Activated CD4-positive, alpha-beta T cell treated with anti-CD3 and anti-CD28 coated beads for 4 hours (primary cell): ENCODE measurements at regions not wholly inside any gene's neighbourhood (a gene's known extent, or its start where the extent isn't known, plus 50 kb on each side); places are given as distances from the start of the nearest gene placed in this dataset.

Experiments
- DNase-seq, 2 donors: peaks; one replicate each; pipeline ENCODE4 v3.0.0-alpha.2; 2020

- DNase-seq: no peak
These were observed 88.8 kb upstream of the ZBTB40 start for GRCh38 chr1:22362626-22363402.

- DNase-seq: no peak
These were observed 88.0 kb upstream of the ZBTB40 start for GRCh38 chr1:22363403-22364325.

GRCh38 chr1:22364326-22364650, 87.4 kb upstream of the ZBTB40 start:
- no peak for DNase-seq

GRCh38 chr1:22364764-22365163, 86.9 kb upstream of the ZBTB40 start:
- DNase-seq: no peak

DNA sequence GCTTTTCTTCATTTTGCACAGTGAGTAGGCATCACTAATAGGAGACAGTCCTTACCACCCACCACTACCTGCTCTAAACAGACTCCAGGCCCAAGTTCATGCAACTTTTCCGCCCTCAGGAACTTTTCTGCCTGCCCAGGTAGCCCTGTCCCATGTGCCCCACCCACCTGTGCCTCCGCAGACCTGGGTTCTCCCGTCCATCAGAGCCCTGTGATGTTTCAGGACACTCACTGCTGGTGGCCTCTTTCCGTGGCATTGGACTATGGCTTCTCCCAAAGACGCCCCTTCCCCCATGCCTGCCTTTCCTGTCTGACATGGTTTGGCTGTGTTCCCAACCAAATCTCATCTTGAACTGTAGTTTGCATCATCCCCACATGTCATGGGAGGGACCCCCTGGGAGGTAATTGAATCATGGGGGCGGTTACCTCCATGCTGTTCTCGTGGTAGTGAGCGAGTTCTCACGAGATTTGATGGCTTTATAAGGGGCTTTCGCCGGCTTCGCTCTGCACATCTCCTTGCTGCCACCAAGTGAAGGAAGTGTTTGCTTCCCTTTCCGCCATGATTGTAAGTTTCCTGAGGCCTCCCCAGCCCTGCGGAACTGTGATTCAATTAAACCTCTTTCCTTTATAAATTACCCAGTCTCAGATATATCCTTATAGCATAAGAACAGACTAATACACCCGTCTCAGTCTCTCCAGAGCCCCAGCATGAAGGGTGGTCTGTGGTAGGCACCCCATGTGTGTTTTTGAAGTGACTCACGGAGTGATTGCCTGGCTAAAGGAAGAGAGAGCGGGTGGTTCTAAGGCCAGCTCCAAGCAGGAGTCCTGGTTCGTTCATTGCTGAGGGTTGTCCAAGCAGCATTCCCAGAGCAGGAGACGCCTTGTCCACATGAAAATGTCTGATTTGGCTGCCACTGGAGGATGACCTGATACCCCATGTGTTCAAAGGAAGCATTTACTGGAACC, 86.0 kb upstream of the ZBTB40 start:
- no peak for DNase-seq

GRCh38 chr1:22366346-22366745, 85.3 kb upstream of the ZBTB40 start:
- DNase-seq: no peak

DNA sequence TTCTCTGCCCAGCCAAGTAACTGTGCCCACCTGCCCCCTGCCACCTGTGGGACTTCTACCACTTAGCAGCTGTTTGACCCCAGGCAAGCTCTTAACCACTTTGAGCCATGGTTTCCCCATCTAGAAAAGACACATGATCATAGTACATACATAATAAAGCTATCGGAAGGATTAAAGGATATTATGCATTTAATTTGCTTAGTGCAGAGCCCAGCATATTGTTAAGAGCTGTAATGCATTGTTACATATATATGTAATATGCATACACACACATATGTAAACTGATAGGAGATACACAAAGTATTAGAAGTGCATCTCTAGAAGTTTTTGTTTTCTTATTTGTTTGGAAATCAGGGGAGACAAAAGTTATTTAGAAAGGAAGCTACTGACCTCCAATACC, 83.5 kb upstream of the ZBTB40 start:
- no peak for DNase-seq

- DNase-seq: no peak
These were observed 82.1 kb upstream of the ZBTB40 start for GRCh38 chr1:22369294-22370189.

DNA sequence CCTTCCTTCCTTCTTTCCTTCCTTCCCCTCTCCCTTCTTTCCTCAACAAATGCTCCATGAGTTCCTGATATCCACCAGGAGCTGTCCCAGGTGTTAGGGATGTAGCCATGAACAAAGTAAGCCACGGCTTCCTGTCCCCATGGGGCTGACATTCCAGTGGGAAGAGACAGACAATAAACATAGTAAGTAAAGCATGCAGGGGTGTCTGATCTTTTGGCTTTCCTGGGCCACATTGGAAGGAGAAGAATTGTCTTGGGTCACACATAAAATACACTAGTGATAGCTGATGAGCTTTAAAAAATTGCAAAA, 81.5 kb upstream of the ZBTB40 start:
- no peak for DNase-seq

GRCh38 chr1:22371408-22371807, 80.2 kb upstream of the ZBTB40 start:
- DNase-seq: no peak

GRCh38 chr1:22373252-22373651, 78.4 kb upstream of the ZBTB40 start:
- no peak for DNase-seq

DNA sequence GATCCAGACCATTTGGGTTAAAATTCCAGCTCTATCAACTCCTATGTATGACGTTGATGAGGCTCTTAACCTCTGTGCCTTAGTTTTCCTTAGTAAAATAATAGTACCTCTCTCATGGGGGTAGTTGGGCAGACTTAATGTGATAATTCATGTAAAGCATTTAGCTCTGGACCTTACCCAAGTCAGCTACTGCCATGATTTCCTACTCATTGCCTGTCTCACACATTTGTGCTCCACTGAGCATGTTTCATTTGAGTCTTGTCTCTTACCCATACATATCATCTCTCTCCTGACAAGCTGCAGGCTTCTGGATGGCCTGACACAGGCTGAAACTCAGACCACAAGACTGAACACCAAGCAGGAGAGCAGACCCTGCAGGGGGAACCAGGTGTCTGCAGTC, 77.7 kb upstream of the ZBTB40 start:
- DNase-seq: no peak

GRCh38 chr1:22375601-22376000, 76.0 kb upstream of the ZBTB40 start:
- no peak for DNase-seq

DNA sequence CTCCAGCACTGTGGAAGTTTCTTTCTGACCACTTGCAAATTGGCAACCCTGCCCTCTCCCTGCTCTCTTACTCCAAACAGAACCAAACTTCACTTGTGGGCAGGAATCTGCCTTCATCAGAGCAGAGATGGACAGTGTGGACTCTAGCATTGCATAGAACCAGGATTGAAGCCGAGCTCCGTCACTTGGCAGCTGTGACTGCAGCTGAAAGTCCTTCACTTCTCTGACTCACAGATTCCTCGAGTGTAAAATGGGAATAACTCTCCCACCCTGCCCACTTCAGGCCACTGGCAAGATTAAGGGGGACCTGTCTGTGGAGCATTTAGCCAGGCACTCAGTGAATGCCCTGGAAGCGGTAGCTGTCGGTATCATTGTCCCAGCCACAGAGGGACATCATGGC, 75.7 kb upstream of the ZBTB40 start:
- no peak for DNase-seq

DNA sequence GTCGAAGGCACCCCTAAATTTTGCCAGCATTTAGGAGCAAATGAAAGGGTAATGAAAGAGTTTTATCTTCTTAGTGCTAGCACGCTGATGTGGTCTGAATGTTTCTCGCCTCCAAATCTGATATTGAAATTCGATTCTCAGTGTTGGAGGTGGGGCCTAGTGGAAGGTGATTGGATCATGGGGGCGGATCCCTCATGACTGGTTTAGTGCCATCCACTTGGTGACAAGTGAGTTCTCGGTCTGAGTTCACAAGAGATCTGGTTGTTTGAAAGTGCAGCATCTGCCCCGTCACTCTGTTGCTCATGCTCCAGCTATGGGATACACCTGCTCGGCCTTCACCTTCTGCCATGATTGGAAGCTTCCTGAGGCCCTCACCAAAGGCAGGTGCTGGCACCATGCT, 75.1 kb upstream of the ZBTB40 start:
- no peak for DNase-seq

DNA sequence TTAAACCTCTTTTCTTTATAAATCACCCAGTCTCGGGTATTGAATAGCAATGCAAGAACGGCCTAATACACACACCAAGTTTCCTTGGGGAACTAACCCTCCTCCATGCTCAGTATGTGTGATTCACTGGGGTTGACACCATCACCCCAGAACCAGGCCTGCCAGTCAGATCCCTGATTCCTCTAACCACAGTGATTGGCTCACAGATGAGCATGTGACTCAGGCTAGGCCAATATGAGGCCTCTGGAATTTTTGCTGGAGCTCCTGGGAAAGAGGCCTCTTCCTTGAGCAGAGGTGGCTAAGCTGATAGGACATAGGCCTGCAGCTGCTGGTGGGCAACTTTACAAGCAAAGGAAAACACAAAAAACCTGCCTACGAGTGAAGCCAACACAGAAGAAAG, 74.7 kb upstream of the ZBTB40 start:
- no peak for DNase-seq

DNA sequence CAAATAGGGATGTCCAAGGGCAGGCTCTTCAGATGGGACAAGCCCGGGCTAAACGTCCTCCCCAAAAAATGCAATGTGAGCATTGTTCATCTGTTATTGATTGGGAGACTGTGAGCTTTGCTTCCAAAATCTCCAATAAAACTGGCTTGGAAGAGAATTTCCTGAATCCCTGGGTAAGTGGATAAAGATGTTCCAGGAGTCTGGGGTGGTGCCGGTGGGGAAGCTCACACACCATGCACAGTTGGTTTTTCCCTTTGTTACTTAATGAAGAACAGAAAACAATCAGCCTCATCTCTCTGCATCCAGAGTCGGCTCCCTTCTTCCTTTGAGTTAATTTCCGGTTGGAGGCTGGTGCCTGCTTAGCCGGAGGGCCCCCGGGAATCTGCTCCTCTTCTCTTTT, 72.1 kb upstream of the ZBTB40 start:
- DNase-seq: no peak

GRCh38 chr1:22380024-22380785, 71.4 kb upstream of the ZBTB40 start:
- DNase-seq: no peak

- no peak for DNase-seq
These were observed 67.9 kb upstream of the ZBTB40 start for GRCh38 chr1:22383526-22384294.

- DNase-seq: no peak
These were observed 66.1 kb upstream of the ZBTB40 start for GRCh38 chr1:22385537-22385936.

GRCh38 chr1:22386774-22387173, 64.9 kb upstream of the ZBTB40 start:
- DNase-seq: no peak
